Suprapubic skin (tissue), 4 donors: ENCODE measurements at regions not wholly inside any gene's neighbourhood (a gene's known extent, or its start where the extent isn't known, plus 50 kb on each side); places are given as distances from the start of the nearest gene placed in this dataset.

Experiments
- EP300 ChIP-seq: sonication (generic); formaldehyde crosslinking; IDR thresholded peaks from one replicate; pipeline ENCODE4 v1.6.1; 2017; ENCODE audit warnings: antibody characterized with exemption
- POLR2A ChIP-seq, 2 donors: fragments of 450-650 bp; IDR thresholded peaks; one replicate each; pipeline ENCODE4 v1.6.1; 2017; ENCODE audit warnings: antibody characterized with exemption in 2 of 2, mild to moderate bottlenecking in 2 of 2, moderate library complexity in 2 of 2
- POLR2AphosphoS5 ChIP-seq, 3 donors: sonication (generic); formaldehyde crosslinking; IDR thresholded peaks; one replicate each; pipeline ENCODE4 v1.6.1; 2017; ENCODE audit warnings: antibody characterized with exemption in 3 of 3
- TF ChIP-seq, protein P1 (sequence below), 2 donors: fragments of 200-600 bp in 1 of 2; fragments of 450-650 bp in 1 of 2; sonication (generic) in 1 of 2; IDR thresholded peaks; one replicate each; pipeline ENCODE4 v1.5.1; 2016 to 2019; ENCODE audit warnings: antibody characterized with exemption in 2 of 2, mild to moderate bottlenecking in 1 of 2, moderate library complexity in 1 of 2

DNA sequence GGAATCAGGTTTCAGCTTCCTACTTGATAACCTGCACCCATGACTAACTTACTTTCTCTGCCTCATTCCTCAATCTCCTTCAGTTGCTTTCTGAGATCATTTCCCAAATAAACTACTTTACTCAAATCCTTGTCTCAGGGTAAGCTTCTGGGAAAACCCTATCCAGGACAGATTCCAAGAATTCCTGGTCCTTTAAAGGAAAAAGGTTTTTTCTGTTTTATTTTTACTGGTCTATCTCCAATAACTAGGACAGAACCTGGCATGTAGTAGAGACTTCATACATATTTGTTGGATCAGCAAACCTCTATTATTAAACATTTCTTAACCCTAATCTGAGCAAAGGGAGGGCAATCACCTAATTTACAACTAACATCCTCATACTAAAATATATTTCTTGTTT lies 910.5 kb upstream of the CHORDC1 start:
- TF ChIP-seq POLR2A (IDR thresholded peaks at IDR 0.05) (no peak), POLR2AphosphoS5 (IDR thresholded peaks at IDR 0.05) (no peak), EP300 (no peak)
- TF ChIP-seq, protein P1, sequence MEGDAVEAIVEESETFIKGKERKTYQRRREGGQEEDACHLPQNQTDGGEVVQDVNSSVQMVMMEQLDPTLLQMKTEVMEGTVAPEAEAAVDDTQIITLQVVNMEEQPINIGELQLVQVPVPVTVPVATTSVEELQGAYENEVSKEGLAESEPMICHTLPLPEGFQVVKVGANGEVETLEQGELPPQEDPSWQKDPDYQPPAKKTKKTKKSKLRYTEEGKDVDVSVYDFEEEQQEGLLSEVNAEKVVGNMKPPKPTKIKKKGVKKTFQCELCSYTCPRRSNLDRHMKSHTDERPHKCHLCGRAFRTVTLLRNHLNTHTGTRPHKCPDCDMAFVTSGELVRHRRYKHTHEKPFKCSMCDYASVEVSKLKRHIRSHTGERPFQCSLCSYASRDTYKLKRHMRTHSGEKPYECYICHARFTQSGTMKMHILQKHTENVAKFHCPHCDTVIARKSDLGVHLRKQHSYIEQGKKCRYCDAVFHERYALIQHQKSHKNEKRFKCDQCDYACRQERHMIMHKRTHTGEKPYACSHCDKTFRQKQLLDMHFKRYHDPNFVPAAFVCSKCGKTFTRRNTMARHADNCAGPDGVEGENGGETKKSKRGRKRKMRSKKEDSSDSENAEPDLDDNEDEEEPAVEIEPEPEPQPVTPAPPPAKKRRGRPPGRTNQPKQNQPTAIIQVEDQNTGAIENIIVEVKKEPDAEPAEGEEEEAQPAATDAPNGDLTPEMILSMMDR (IDR thresholded peaks at IDR 0.05): no peak
